Skin epidermis (tissue), 12 donors: ENCODE measurements at regions not wholly inside any gene's neighbourhood (a gene's known extent, or its start where the extent isn't known, plus 50 kb on each side); places are given as distances from the start of the nearest gene placed in this dataset.

Experiments used
- H3K27ac ChIP-seq, 21 experiments: fragments of 200-600 bp; sonication (generic) in 11 of 21; one replicate each; pipeline ENCODE4 v1.5.0; 2020; ENCODE audit warnings: mild to moderate bottlenecking in 3 of 21, inconsistent platforms in 2 of 21, moderate library complexity in 2 of 21
- H3K4me3 ChIP-seq, 7 experiments: fragments of 200-600 bp; sonication (generic) in 2 of 7; one replicate each; pipeline ENCODE4 v1.5.0; 2020; ENCODE audit warnings: inconsistent platforms in 2 of 7, mild to moderate bottlenecking in 2 of 7, moderate library complexity in 1 of 7

DNA sequence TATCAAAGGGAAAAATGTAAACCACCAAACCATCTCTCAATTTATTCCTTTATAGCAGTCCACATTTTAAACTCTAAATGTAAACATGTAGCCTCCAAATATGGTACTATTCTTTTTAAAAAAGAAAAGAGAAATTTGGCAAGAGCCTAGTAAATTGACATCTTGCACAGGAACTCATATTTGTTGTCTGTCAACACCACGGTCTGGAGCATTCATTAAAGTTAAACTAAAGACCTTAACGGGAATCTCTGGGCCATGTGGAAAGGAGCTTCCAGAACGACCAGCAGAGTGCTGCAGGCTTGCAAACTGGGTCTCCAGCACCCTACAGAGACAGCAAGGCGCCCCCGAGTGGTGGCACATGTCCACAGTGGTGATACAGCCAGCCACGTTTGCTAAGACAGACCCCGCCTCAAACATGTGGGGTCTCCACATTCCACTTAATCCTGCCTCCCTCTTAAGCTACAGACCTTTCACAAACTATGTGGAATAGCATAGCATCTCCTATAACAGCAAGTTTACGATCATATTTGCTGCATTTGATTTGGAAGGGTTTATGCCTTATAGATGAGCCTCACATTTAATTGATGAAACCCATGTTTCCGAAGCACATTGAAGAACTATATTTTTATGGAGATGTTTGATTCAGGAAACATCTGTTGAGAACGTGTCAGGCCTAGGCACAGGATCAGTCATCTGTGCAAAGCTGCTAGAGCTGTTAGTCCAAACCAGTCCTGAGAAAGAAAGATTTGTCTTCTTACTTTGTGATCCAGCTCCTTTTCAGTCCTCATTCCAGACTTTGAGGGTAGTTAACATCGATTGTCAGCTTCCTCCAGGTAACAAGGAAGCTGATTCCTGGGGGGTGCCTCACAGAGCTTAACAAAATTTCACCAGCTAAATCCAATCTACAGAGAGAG, 96.4 kb upstream of the BACE2 start:
- Histone ChIP-seq H3K27ac (no peak overlapping the region), H3K4me3 (no peak overlapping the region)

DNA sequence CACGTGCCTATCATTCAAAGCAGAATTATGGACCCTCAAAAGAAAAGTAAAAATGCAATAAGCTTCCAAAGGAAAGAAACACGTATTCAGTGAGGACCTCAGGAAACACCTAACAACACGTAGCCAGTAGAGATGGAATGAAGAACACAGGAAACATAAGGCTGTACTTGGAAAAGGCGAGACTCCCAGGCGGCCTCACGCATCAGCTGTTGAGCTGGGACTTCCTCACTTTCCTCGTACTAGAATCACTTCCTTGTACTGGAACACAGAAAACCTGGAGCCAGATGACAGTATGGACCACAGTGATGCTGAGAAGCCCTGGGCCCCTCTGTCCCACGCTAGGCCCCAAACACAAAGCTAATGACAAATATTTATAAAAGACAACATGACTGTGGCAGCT, 94.4 kb upstream of the BACE2 start:
- Histone ChIP-seq H3K4me3 (no peak overlapping the region), H3K27ac (no peak overlapping the region)

DNA sequence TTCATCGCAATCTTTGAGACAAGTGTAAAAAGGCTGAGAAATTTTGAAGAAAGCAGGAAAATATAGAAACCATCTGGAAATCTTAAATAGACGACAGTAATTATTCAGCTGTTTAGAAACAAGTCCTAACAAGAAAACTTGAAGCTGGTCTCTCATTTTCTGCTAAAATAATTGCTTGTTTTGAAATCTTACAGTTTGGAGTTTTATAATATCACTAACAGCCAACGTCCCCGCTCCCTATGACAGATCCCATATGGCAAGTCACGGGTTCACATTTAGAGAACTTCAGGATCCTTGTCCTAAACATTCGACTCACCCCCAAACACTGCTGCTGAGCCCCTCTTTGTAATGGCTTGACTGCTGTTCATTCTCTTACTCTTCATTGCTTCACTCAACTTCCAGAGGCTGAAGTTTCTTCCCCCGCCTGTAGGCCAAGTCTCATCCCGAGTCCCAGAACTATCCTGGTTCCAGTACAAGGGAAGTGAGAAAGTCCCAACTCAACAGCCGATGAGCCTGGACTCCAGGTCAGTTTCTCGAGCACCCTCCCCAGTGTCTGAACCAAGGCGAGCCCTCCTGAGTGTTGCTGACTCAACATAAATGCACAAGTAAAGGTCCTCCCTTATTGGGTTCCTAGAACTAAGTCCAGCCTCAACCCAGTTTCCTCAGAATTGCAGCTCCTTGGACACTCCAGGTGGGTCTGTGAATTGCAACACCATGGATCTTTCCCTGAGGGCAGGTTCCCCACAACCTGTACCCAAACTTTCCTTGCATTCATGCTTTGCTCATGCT, 93.4 kb upstream of the BACE2 start:
- Histone ChIP-seq H3K27ac (no peak overlapping the region), H3K4me3 (no peak overlapping the region)

DNA sequence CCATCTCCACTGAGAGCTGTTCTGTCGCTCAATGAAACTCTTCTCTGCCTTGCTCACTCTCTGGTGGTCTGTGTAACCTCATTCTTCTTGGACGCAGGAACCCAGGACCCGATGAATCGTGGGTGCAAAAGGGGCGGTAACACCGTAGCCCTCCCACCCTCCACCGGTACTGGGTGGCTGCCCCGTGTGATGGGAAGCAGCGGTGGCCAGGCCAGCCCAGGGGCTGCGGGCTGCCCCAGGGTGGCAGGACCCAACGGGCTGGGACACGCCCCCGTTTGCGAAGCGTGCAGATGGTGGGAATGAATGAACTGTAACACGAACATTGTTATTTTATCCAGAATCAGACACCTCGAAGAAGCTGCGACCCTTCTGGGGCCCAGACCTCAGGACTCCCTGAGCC, 92.3 kb upstream of the BACE2 start:
- Histone ChIP-seq H3K4me3 (no peak overlapping the region), H3K27ac (no peak overlapping the region)

DNA sequence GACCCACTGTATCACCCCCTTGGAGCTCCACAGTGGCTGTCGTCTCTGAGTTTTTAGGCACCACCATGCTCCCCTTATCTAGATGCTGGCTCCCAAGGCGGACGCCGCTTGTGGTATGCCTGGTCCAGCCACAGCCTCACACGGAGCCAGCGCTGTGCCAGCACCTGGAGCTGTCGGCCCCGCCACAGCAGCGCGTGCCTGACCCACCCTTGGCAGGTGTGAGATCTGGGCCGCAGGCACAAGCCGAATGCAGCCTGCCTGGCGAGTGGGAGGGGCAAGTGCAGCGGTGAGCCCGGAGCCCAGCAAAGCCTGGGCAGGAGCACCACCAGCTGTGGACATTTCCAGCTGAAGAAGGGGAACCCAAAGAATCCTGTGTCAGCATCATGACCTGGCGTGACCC, 91.9 kb upstream of the BACE2 start:
- no peak overlapping the region for H3K4me3 ChIP-seq
- H3K27ac ChIP-seq = no peak overlapping the region

DNA sequence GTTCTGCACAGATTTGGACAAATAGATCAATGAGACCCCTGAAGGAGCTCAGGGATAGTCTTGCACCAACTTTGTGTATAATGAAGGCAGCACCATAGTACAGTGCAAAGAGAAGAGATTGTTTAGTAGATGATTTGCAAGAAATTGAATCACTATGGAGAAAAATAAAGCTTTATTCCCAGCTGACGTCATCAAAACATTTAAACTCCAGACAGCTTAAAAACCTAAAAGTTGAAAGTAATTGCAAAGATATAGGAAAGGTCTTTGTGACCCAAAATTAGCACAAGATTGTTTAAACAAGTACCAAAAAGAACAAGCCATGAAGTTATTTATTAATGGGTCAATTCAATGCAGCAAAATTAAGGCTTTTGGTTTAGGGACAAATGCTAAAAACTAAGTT, 88.8 kb upstream of the BACE2 start:
- no peak overlapping the region for H3K27ac ChIP-seq

DNA sequence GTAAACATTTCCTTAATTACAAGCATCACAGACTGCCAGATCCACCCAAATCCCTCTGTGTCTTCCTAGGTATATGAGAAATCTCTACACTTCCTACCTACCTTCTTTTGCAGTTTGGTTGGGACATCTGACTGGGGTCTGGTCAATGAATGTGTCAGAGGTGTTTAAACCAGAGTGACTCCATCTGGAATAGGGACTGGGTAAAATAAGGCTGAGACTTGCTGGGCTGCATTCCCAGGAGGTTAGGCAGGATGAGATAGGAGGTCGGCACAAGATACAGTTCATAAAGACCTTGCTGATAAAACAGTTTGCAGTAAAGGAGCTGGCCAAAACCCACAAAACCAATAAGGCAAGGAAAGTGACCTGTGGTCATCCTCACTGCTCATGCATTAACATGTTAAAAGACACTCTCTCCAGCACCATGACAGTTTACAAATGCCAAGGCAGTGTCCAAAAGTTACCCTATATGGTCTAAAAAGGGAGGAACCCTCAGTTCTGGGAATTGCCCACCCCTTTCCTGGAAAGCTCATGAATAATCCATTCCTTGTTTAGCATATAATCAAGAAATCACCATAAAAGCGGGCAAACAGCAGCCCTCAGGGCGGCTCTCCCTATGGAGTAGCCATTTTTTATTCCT, 87.4 kb upstream of the BACE2 start:
- no peak overlapping the region for H3K4me3 ChIP-seq
- H3K27ac ChIP-seq = no peak overlapping the region

More for the DNA sequence above, 88.8 kb upstream of the BACE2 start:
- no peak overlapping the region for H3K4me3 ChIP-seq

DNA sequence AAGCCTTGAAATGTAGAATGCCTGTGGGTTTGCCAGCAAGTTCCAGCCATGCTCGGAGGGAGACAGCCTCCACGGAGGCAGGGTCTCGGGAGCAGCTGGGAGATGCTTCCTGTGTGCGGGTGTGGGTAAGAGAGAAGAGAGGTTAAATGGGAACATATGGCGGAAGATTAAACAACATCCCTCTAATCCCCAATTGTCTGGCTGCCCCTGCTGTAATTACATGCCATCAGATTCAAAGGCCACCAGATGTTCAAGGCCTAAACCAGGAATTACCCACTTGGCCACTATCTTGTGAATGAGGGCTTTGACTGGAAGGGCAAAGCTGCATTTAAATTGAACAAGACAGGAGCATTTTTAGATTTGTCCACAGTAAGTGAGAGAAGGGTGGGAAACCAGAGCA, 81.4 kb upstream of the BACE2 start:
- no peak overlapping the region for H3K27ac ChIP-seq
- H3K4me3 ChIP-seq = no peak overlapping the region

DNA sequence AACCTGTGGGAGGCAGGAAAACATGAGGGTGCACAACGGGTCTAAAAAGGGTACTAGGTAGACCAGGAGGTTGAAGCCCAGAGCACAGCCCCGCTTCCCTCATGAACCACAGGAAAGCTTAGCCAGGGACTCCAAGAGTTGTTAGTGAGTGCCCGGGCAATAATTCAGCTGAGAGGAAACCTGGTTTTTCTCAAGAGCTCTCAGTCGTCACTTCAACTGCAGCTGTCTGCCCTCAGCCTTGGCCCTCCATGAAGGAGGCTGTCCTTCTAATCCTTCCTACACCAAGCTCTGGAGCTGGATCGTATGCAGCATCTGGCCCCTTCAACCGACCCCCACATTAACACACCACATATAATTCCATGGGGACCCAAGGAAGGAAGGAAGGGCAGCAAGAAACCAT, 77.0 kb upstream of the BACE2 start:
- H3K4me3 ChIP-seq = no peak overlapping the region
- H3K27ac ChIP-seq = no peak overlapping the region

DNA sequence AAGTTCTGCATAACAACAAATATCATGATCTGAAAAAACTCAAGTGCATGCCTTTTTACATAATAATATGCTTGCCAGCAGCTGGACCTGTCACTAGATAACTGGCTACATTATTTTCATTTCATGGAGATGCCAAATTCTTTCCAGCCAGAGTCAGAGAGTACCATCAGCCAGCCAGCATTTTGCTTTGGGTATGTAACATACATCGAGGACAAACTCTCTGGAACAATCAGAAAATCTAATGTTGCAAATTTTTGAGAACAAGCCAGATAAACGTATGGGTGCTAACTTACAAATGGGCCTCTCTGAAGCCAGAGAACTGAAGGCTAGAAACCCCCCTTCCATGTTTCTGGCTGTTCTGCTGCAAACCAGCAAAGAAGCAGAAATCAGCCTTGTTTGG, 76.3 kb upstream of the BACE2 start:
- no peak overlapping the region for H3K27ac ChIP-seq

DNA sequence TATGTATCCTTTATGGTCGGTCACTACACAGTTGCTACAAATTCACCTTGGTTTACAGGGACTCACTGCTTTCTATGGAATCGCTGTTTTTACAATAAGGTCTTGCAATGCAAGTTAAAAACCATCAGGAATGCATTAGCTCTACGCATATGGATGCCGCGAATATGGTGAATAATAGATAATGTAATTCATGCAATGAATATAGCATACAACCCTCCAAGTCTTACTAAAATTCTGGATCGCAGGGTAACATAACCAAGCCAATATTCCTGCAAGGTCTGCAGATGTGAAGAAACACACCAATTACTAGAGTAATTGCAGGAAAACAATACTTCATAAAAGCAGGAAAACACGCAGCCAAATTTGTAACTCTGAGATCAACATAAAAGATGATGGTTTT, 75.6 kb upstream of the BACE2 start:
- H3K27ac ChIP-seq = no peak overlapping the region

More for the DNA sequence above, 76.3 kb upstream of the BACE2 start:
- no peak overlapping the region for H3K4me3 ChIP-seq

DNA sequence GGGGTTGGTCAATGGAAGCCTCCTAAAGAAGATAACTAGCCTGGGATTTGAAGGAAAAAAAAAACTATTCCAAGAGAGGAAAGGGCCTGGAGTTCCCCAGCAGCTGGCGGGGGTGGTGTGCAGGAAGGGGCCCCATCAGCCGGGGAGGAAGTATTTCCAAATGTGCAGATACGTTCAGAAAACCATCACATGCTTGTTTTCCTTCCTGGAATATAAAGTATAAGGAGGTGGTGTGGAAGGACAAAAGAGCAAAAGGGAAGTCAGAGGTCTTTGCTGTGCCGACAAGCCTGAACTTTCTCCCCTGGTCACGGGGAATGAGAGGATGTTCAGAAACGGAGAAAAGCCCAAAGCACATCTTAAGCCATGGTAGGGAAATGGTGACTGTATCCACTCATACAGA, 72.0 kb upstream of the BACE2 start:
- Histone ChIP-seq H3K27ac (no peak overlapping the region), H3K4me3 (no peak overlapping the region)

More for the DNA sequence above, 75.6 kb upstream of the BACE2 start:
- H3K4me3 ChIP-seq = no peak overlapping the region

DNA sequence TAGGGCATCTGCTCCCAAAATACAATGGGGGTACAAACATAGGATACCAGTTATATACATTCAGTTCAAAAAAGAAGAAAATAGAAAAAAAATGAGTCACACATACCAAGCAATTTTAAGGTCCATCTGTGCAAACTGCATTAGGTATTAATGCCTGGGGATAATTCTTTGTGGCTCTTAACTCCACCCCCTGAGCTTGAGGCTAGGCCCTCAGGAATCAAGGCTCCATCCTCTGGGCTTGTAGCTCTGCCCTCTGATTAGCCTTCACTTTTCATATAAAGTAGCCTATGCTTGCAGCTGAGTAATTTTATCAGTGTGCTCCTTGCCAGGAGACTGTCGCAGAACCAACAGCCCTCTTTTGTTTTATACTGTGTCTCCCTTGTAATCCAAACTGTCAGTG, 69.9 kb upstream of the BACE2 start:
- H3K4me3 ChIP-seq = no peak overlapping the region
- H3K27ac ChIP-seq = no peak overlapping the region

DNA sequence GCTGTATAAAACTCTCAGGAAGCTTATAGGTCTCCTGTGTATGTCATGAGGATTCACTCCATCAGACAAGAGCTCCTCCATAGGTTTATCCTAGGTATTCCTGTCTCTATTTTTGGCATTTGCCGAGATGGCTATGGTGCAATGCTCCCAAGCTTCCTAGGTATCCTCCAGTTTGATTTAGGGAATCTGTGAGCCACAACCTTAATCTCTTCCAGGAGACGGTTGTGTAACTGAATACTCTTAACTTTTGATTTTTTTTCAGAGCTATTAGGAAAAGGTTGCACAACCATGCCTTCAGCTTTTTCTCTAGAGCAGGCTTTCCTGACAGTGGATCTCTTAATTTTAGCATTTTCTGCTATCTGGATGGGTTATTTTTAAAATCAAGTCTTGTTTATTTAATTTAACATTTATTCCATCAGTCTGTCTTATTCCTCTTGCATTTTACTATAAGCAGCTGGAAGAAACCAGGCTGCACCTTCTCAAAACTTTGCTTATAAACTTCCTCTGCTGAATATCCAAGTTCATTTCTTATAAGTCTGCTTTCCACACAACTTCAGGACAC, 69.4 kb upstream of the BACE2 start:
- H3K27ac ChIP-seq = no peak overlapping the region

DNA sequence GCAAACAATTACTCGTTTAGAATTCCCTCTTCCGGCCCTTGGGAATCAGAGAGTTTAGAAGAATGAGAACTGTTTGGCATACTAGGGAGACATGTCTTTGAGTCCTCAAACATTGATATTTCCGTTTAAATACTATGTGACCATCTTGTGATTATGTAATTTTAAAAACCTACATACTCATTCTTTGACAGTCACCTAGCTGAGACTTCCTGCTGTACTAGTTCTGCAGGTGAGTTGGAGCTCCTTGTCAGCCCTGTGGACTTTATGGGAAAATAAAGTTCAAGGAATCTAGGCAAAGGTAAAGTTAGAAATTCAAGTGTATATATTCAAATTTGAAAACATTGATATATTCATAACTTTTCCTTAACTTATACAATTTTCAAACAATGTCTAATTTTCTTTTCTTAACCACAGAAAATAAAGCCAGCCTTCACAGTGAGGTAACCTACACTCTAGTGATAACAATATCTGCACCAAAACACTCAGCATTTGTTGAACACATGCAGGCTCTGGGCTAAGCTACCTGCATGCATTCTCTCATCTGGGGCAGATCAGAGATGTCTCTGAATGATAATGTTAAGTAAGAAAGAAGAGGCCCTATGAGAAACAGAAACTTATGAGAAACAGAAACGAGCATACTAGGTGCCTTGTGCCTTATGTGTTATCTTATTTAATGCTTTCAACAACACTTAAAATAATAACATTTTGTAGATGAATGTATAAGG, 67.0 kb upstream of the BACE2 start:
- Histone ChIP-seq H3K4me3 (no peak overlapping the region), H3K27ac (no peak overlapping the region)

More for the DNA sequence above, 69.4 kb upstream of the BACE2 start:
- no peak overlapping the region for H3K4me3 ChIP-seq

DNA sequence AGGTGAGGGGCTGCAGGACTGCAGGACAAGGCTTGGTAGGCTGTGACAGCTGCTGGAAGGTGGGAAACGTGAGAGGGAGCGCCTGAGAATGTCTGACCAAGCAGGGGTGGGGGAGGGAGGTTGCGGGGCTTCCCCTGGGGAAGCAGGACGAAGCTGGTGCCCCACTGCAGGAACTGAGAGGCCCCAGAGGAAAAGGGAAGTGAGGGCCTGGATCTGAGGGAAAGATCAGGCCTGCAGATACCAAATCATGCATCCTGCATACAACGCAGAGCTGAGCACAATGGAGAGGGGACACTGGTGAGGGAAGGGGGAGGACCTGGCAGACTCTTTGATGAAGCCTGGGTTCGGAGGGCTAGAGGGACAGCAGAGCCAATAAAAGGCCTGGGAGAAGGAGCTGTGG, 65.7 kb upstream of the BACE2 start:
- H3K27ac ChIP-seq = no peak overlapping the region
- no peak overlapping the region for H3K4me3 ChIP-seq

DNA sequence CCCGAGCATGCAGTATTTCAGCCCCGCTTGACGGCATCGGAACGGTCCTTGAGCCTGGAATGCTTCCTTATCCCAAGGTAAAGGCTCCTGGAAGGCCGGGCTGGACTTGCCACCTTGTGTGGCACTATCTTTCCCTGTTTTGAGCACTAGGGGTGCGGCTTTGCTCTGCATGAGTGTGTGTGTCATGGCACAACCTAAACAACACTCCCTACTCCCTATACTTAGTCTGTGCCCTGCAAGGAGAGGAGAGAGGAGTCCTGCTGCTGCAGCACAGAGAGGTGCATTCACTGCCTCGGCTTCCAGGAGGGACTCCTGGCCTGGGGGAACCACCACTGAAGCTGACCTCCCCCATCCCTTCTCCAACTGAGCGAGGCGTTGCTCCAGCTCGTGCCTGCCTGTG, 60.4 kb upstream of the BACE2 start:
- no peak overlapping the region for H3K27ac ChIP-seq
- H3K4me3 ChIP-seq = no peak overlapping the region

DNA sequence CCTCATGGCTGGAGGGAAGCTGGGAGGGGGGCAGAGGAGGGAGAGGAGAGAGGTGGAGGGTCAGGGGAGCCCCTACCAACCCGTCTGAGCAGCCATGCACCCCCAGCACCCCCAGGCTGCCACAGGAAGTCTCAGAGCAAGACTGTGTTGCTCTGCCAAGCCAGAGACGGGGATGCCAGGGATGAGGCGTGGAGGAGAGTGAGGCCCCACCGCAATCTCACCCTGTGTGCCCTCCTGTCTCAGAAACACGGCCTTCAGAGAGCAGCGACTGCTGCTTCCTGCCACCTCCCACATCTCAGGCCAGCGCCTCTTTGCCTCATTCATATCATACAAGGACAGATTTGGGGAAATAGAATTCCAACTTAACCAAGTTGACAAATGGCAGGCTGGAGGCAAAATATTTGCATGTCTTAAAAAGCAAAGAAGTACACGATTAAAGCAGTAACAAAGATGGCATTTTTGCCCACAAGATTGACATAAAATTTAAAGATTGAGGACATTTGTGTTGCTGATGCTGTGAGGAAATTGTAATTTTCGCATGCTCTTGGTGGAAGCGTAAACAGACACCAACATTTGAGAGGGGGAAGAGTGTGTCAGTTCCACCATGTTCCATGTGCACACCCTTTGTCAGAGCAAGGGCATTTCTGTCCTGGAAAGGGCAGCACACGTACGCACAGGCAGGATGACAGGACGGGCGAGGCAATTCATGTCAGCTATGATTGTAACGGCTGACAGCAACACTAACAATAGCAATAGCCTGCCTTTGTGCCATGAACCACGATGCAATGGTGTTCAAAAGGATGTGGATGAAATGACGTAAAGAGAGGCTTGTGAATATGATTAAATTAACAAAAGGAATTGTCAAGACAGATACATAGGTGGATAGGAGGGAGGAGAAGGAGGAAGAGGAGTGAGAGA, 59.0 kb upstream of the BACE2 start:
- no peak overlapping the region for H3K27ac ChIP-seq
- H3K4me3 ChIP-seq = no peak overlapping the region

DNA sequence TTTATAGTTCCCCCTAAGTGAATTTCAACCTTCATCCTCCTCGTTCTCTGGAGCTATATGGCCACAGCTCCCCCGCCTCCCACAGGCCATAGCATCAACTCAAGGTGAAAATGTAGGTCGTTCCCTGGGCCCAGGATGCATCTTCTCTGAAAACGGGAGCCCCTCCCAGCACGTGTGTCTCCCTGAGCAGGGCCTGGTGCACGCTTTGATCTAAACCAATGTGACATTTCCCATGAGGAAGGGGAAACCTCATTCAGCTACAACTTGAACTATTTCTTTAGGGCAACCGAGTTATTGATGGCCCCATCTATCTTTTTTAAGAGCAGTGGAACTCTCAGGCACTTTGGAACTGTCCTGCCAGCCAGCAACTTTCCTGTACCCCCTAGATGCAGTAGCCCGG, 57.8 kb upstream of the BACE2 start:
- H3K27ac ChIP-seq = no peak overlapping the region
- no peak overlapping the region for H3K4me3 ChIP-seq
